ENCODE measurements at regions not wholly inside any gene's neighbourhood (a gene's known extent, or its start where the extent isn't known, plus 50 kb on each side); places are given as distances from the start of the nearest gene placed in this dataset.

DNA sequence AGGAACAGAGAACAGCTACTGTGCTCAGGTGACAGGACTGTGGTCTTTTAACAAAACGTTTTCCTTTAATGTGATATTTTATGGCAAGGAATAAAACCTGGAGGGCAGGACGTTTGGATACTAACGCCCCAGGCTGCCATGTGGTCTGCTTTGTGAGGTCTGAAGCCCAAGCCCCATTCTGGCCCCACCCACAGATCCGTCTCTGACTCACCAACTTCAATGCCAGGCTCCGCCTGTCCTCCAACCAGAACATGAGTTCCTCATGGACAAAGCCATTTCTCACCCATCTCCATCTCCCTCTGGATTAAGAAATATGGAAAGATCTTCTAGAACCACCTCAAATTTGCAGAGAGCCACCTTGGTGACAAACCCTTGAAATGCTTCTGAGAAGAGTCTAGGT is 148.8 kb downstream of the CRYBB2 start:
- no peak for DNase-seq

- no peak for DNase-seq
Observed at GRCh38 chr22:25369041-25369440, 149.6 kb downstream of the CRYBB2 start.

DNA sequence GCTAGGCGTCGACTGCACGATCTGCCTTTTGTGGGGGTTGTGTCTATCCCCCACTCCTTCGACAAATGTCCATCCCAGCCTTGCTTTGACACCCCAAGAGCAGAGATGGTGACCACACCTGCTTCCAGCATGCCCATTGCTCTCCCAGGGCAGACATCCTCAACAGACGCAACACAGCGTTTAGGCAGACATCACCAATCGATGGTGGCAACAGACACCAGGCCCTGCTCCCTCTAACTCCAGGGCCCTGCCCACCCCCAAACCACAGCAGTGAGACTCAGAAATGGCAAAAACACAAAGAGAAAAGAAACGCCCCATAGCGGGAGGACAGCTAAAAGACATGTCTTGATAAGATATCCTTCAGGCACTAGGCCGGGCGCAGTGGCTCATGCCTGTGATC is 150.9 kb downstream of the CRYBB2 start:
- DNase-seq = no peak

DNA sequence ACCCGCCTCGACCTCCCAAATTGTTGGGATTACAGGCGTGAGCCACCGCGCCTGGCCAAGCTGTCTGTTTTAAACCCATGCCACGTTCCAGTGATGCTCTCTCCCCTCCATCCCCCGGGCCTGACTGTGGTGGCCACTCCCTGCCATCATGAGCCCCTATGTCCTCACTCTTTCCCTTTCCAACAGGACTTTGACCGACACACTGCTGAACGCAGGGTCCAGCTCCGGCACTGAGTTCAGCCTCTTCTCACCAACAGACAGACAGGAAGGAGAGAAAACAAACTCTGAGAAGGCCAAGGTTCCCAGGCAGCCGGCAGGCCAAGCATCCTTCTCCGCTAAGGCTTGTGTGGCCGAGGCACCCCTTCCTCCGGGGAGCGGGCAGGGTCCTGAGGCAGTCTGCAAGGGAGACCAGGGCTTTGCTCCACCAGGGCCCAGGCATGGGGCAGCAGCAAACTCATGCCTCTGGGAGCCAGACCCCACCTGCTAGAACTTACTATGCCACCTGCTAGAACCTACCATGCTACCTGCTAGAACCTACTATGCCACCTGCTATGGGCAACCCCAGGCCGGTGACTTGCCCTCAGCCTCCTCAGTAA is 152.7 kb downstream of the CRYBB2 start:
- DNase-seq = no peak

DNA sequence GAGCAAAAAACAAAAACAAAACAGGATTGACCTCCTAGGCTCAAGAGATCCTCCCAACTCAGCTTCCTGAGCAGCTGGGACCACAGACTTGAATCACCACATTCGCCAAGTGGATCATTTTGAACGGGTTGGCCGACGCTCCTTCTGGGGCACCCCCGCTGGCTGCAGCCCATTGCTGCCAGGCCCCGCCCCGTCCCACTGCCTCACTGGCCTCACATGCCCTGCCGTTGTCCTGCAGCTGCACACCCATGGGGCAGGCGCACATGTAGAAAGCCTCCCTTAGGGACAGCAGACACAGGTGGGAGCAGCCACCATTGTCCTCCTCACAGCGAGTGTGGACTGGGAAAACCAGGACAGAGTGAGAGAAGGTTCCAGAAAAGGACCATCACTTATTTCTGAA is 154.5 kb downstream of the CRYBB2 start:
- DNase-seq = no peak

GRCh38 chr22:25374869-25375268 is 155.4 kb downstream of the CRYBB2 start:
- DNase-seq = no peak

- DNase-seq = no peak
Observed at GRCh38 chr22:25375683-25376082, 156.2 kb downstream of the CRYBB2 start.

- DNase-seq = no peak
Observed at GRCh38 chr22:25377699-25378098, 158.3 kb downstream of the CRYBB2 start.

DNA sequence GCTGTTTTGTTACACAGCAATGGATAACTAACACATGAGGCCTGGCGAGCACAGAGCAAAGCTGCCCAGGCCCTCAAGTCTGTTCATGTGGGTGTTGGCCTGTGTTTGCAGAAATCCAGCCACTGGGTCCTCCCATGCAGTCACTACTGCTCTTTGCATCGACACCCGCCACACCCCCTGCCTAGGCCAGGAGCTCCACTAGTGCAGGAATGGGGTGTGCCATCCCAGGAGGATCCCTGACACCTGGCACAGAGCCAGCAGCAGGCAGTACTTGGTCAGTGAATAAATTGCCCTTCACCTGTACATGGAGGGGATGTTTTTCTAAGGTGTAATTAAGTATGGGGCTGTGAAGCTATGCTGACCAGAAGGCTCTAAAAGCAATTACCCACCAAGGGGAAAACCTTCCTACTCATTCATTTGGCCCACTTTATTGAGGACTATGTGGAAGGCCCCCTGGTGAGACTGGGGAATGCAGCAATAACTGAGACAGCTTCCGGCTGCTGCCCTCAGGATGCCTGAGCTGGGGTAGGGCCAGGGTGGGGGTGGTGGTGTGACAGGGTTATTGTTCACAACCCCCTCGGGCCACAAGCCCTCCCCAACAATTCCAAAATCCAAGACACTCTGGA is 160.8 kb downstream of the CRYBB2 start:
- no peak for DNase-seq

GRCh38 chr22:25382762-25383161 is 163.3 kb downstream of the CRYBB2 start:
- DNase-seq = no peak

- DNase-seq = no peak
Observed at GRCh38 chr22:25383278-25383820, 163.9 kb downstream of the CRYBB2 start.

GRCh38 chr22:25383892-25384291 is 164.5 kb downstream of the CRYBB2 start:
- DNase-seq = no peak

- DNase-seq = no peak
Observed at GRCh38 chr22:25386538-25386884, 167.1 kb downstream of the CRYBB2 start.

- DNase-seq = no peak
Observed at GRCh38 chr22:25388415-25388814, 169.0 kb downstream of the CRYBB2 start.

- no peak for DNase-seq
Observed at GRCh38 chr22:25388866-25389540, 169.6 kb downstream of the CRYBB2 start.

- DNase-seq = no peak
Observed at GRCh38 chr22:25389541-25389919, 170.1 kb downstream of the CRYBB2 start.

GRCh38 chr22:25390297-25391240 is 171.1 kb downstream of the CRYBB2 start:
- no peak for DNase-seq

- DNase-seq = no peak
Observed at GRCh38 chr22:25392584-25392983, 171.9 kb upstream of the GRK3 start.

GRCh38 chr22:25393121-25393805 is 171.2 kb upstream of the GRK3 start:
- DNase-seq = no peak

GRCh38 chr22:25395468-25395867 is 169.0 kb upstream of the GRK3 start:
- no peak for DNase-seq

DNA sequence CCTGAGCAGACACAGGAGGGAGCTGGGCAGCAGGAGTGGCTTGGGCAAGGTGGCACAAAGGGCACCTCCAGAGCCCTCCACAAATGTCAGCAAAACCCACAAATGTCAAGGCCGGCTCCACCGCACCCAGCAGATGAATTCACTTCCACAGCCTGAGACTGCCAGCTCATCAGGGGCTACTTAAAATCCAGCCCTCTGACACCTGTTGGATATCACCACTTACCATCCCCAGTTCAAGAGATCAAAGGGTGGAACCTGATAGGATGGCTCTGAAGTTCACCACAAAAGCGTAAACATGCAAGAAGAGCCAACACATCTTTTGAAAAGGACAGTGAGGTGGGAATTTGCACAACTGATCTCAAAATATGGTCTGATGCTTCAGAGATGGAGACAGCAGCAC is 168.6 kb upstream of the GRK3 start:
- no peak for DNase-seq

DNA sequence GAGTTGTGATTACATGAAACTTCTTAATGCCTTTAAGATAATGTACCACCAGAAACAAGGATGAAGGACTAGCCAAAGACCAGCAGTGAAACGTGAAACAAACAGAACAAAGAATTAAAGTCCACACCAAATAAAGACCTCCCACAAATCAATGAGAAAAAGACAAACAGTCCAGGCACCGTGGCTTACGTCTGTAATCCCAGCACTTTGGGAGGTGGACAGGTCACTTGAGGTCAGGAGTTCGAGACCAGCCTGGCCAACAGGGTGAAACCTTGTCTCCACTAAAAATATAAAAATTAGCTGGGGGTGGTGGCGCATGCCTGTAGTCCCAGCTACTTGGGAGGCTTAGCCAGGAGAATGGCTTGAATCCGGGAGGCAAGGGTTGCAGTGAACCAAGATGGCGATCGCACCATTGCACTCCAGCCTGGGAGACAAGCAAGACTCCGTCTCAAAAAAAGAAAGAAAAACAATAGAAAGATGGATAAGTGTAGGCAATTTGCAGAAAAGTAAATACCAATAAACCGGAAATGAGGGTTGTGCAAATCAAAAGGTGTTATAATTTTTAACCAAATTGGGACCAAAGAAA is 167.8 kb upstream of the GRK3 start:
- DNase-seq = no peak

All from activated gamma-delta T cell (primary cell).